A549 (cell line): ENCODE measurements at regions not wholly inside any gene's neighbourhood (a gene's known extent, or its start where the extent isn't known, plus 50 kb on each side); places are given as distances from the start of the nearest gene placed in this dataset.
A peak's percentile ranks its signal among the peaks of the same experiment; 100 is the strongest.
"Not testable (repeated sequence)": the region's sequence is repeated elsewhere in the genome, so short reads cannot be mapped to it uniquely, and the experiment has no call there.

Experiments
- CBX2 ChIP-seq: fragments of 200-600 bp; sonication (generic); IDR thresholded peaks from 2 replicates; pipeline ENCODE4 v1.6.1; 2016; ENCODE audit warnings: low read depth, mild to moderate bottlenecking, borderline replicate concordance
- CTCF ChIP-seq: fragments of >200 bp; sonication (Bioruptor Twin); formaldehyde crosslinking; IDR thresholded peaks from 3 replicates; pipeline ENCODE4 v1.5.1; 2016
- EP300 ChIP-seq, 2 experiments: fragments of >200 bp; sonication (Bioruptor Twin); formaldehyde crosslinking; IDR thresholded peaks; 2 replicates in 1 of 2; 3 replicates in 1 of 2; pipeline ENCODE4 v1.6.1; 2016 to 2017
- HMGXB4 ChIP-seq: fragments of 250-450 bp; sonication (Bioruptor Pico); IDR thresholded peaks from 2 replicates; pipeline ENCODE4 v1.5.0; 2021; ENCODE audit warnings: mild to moderate bottlenecking, moderate library complexity, borderline replicate concordance
- KDM5A ChIP-seq: fragments of 200-600 bp; sonication (generic); IDR thresholded peaks from 2 replicates; pipeline ENCODE4 v1.6.1; 2016; ENCODE audit warnings: antibody characterized with exemption, mild to moderate bottlenecking
- POLR2A ChIP-seq: IDR thresholded peaks from 2 replicates; pipeline ENCODE4 v1.6.1; 2012; ENCODE audit warnings: mild to moderate bottlenecking, low read length
- RAD21 ChIP-seq, 2 experiments: fragments of >200 bp in 1 of 2; sonication (Bioruptor Twin) in 1 of 2; formaldehyde crosslinking in 1 of 2; IDR thresholded peaks in 1 of 2; conservative IDR thresholded peaks in 1 of 2; 2 replicates in 1 of 2; 3 replicates in 1 of 2; pipeline ENCODE4 v1.6.1; 2012 to 2018; ENCODE audit warnings: inconsistent platforms in 1 of 2
- REST ChIP-seq: fragments of 200-600 bp; sonication (generic); IDR thresholded peaks from 2 replicates; pipeline ENCODE4 v1.6.1; 2016; ENCODE audit warnings: antibody characterized with exemption, mild to moderate bottlenecking, moderate library complexity
- TP53 ChIP-seq: fragments of 250-450 bp; sonication (Bioruptor Pico); IDR thresholded peaks from 2 replicates; pipeline ENCODE4 v1.5.0; 2021; ENCODE audit warnings: mild to moderate bottlenecking, moderate library complexity
- TF ChIP-seq, protein P1 (sequence below): fragments of >200 bp; sonication (Bioruptor Twin); formaldehyde crosslinking; IDR thresholded peaks from 3 replicates; pipeline ENCODE4 v1.6.1; 2016

DNA sequence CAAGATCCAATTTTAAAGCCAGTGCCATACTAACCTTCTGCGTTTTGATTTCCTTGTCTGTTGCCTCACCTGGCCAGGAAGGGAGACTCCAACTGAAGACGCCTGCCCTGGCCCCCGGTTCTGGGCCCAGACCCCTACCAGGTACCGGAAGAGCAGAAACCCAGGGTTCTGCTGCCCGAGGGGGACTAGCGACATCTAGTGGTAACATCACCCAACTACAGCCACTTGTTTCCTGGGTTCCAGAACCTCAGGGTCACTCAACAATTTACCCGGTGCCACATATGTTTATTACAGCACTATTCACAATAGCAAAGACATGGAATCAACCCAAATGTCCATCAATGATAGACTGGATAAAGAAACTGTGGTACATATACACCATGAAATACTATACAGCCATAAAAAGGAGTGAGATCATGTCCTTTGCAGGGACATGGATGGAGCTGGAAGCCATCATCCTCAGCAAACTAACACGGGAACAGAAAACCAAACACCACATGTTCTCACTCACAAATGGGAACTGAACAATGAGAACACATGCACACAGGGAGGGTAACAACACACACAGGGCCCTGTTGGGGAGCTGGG is 268.7 kb upstream of the IRX4 start:
- TF ChIP-seq RAD21 (conservative IDR thresholded peaks at IDR 0.05 in 1 of 2, IDR thresholded peaks at IDR 0.05 in 1 of 2) (peak; percentile 27 to 65; a peak in 4 of 5 replicates), CTCF (peak; percentile 42)
- TF ChIP-seq TP53 (CRISPR knock-in tag); CBX2; EP300 (IDR thresholded peaks at IDR 0.05); REST; KDM5A; POLR2A; HMGXB4 (CRISPR knock-in tag): not testable (repeated sequence)
- TF ChIP-seq, protein P1, sequence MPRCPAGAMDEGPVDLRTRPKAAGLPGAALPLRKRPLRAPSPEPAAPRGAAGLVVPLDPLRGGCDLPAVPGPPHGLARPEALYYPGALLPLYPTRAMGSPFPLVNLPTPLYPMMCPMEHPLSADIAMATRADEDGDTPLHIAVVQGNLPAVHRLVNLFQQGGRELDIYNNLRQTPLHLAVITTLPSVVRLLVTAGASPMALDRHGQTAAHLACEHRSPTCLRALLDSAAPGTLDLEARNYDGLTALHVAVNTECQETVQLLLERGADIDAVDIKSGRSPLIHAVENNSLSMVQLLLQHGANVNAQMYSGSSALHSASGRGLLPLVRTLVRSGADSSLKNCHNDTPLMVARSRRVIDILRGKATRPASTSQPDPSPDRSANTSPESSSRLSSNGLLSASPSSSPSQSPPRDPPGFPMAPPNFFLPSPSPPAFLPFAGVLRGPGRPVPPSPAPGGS = not testable (repeated sequence)
